ENCODE measurements at regions not wholly inside any gene's neighbourhood (a gene's known extent, or its start where the extent isn't known, plus 50 kb on each side); places are given as distances from the start of the nearest gene placed in this dataset.

- no peak for TF ChIP-seq CTCF (IDR thresholded peaks at IDR 0.05)
- no peak for TF ChIP-seq POLR2A (IDR thresholded peaks at IDR 0.05)
- TF ChIP-seq POLR2AphosphoS5 (IDR thresholded peaks at IDR 0.05; ENCODE audit: insufficient read depth in 1 of 2, low read depth in 1 of 2), result no peak
Observed at GRCh38 chr13:42377640-42378382, 105.9 kb downstream of the AKAP11 start.
